CD4-positive, alpha-beta T cell (primary cell): ENCODE measurements at regions not wholly inside any gene's neighbourhood (a gene's known extent, or its start where the extent isn't known, plus 50 kb on each side); places are given as distances from the start of the nearest gene placed in this dataset.
"Not testable (repeated sequence)": the region's sequence is repeated elsewhere in the genome, so short reads cannot be mapped to it uniquely, and the experiment has no call there.

Experiments used
- ATAC-seq: fragments of 200-7000 bp; cut with Tn5 transposase; one replicate; pipeline ENCODE4 v1.10.0; 2022; ENCODE audit warnings: mild to moderate bottlenecking; ENCODE audit not compliant: poor library complexity
- CTCF ChIA-PET: fragments of 350-600 bp; sonication (Branson Sonifier 250); formaldehyde crosslinking; loops from one replicate; lab custom pipeline; 2021; ENCODE audit warnings: antibody characterized with exemption, inconsistent platforms; lab: Charles Lee
- POLR2A ChIA-PET: fragments of 350-600 bp; sonication (Branson Sonifier 250); formaldehyde crosslinking; loops from one replicate; lab custom pipeline; 2021; ENCODE audit warnings: antibody characterized with exemption, inconsistent platforms; lab: Charles Lee
- DNase-seq, 14 experiments: peaks; one replicate each; pipeline ENCODE4 v3.0.0-alpha.2; 2013 to 2020; ENCODE audit warnings: mixed read lengths in 2 of 14
- H3K27ac ChIP-seq, 2 donors: one replicate each; pipeline versions ENCODE4 v1.5.1 to v1.7.0; 2013; ENCODE audit warnings: low read length in 2 of 2, low read depth in 1 of 2, mild to moderate bottlenecking in 1 of 2
- H3K27me3 ChIP-seq, 2 experiments: 1 replicate in 1 of 2; 2 replicates in 1 of 2; pipeline versions ENCODE4 v1.6.1 to v1.7.0; 2013; ENCODE audit warnings: low read length in 2 of 2, control low read depth in 1 of 2, mild to moderate bottlenecking in 1 of 2, moderate library complexity in 1 of 2; ENCODE audit not compliant: insufficient read depth in 2 of 2, control insufficient read depth in 1 of 2
- H3K36me3 ChIP-seq: one replicate; pipeline ENCODE4 v1.6.1; 2013; ENCODE audit warnings: low read length, control low read depth; ENCODE audit not compliant: insufficient read depth
- H3K4me1 ChIP-seq: one replicate; pipeline ENCODE4 v1.6.1; 2013; ENCODE audit warnings: low read length, control low read depth; ENCODE audit not compliant: insufficient read depth
- H3K4me3 ChIP-seq: one replicate; pipeline ENCODE4 v1.5.1; 2013; ENCODE audit warnings: mild to moderate bottlenecking, low read length, moderate library complexity
- H3K9me3 ChIP-seq, 2 experiments: 1 replicate in 1 of 2; 2 replicates in 1 of 2; pipeline versions ENCODE4 v1.6.1 to v1.7.0; 2013; ENCODE audit warnings: low read length in 2 of 2, mild to moderate bottlenecking in 2 of 2, control low read depth in 1 of 2, moderate library complexity in 1 of 2; ENCODE audit not compliant: control insufficient read depth in 1 of 2, insufficient read depth in 1 of 2
- H3K27ac Mint-ChIP-seq: one replicate; pipeline ENCODE4 v1.8.0; 2020; ENCODE audit warnings: mixed read lengths
- H3K27me3 Mint-ChIP-seq: one replicate; pipeline ENCODE4 v1.8.0; 2021; ENCODE audit warnings: mixed read lengths
- H3K36me3 Mint-ChIP-seq: one replicate; pipeline ENCODE4 v1.8.0; 2021; ENCODE audit warnings: low read depth, mixed read lengths
- H3K4me1 Mint-ChIP-seq: one replicate; pipeline ENCODE4 v1.8.0; 2021; ENCODE audit warnings: low read depth, mixed read lengths
- H3K4me3 Mint-ChIP-seq: one replicate; pipeline ENCODE4 v1.8.0; 2020; ENCODE audit warnings: mild to moderate bottlenecking, mixed read lengths
- H3K9me3 Mint-ChIP-seq: one replicate; pipeline ENCODE4 v1.8.0; 2020; ENCODE audit warnings: mixed read lengths
- intact Hi-C, 2 experiments: fragments of 100-400 bp; cut with DNase I in 1 of 2; cut with micrococcal nuclease in 1 of 2; formaldehyde crosslinking; loops; one replicate each; pipeline versions ENCODE4 v1.15.1 to v1.9.0; 2023 to 2025; cut with DNase I, micrococcal nuclease
- TF ChIP-seq, protein P1 (sequence below): fragments of 200-600 bp; IDR thresholded peaks from one replicate; pipeline ENCODE4 v1.8.0; 2022; ENCODE audit warnings: antibody characterized with exemption, mild to moderate bottlenecking

- TF ChIP-seq, protein P1, sequence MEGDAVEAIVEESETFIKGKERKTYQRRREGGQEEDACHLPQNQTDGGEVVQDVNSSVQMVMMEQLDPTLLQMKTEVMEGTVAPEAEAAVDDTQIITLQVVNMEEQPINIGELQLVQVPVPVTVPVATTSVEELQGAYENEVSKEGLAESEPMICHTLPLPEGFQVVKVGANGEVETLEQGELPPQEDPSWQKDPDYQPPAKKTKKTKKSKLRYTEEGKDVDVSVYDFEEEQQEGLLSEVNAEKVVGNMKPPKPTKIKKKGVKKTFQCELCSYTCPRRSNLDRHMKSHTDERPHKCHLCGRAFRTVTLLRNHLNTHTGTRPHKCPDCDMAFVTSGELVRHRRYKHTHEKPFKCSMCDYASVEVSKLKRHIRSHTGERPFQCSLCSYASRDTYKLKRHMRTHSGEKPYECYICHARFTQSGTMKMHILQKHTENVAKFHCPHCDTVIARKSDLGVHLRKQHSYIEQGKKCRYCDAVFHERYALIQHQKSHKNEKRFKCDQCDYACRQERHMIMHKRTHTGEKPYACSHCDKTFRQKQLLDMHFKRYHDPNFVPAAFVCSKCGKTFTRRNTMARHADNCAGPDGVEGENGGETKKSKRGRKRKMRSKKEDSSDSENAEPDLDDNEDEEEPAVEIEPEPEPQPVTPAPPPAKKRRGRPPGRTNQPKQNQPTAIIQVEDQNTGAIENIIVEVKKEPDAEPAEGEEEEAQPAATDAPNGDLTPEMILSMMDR, result no peak
- Histone ChIP-seq H3K4me3 (no peak overlapping the region), H3K27me3 (no peaks in the 10 kb centered on the region), H3K36me3 (no peaks in the 10 kb centered on the region), H3K4me1 (no peaks in the 10 kb centered on the region), H3K27ac (no peak overlapping the region), H3K9me3 (no peaks in the 10 kb centered on the region)
- Mint-ChIP-seq H3K27ac (no peak overlapping the region), H3K36me3 (no peaks in the 10 kb centered on the region), H3K27me3 (no peaks in the 10 kb centered on the region), H3K9me3 (peaks cover 9% of the 10 kb centered on the region), H3K4me3 (no peak overlapping the region), H3K4me1 (no peaks in the 10 kb centered on the region)
- ChIA-PET CTCF (no interaction called here), POLR2A (no interaction called here)
- ATAC-seq (no peak), DNase-seq (no peak)
- intact Hi-C loops, result no loop called here
Observed at GRCh38 chr5:162268694-162269481, 201.3 kb downstream of the GABRG2 start.

DNA sequence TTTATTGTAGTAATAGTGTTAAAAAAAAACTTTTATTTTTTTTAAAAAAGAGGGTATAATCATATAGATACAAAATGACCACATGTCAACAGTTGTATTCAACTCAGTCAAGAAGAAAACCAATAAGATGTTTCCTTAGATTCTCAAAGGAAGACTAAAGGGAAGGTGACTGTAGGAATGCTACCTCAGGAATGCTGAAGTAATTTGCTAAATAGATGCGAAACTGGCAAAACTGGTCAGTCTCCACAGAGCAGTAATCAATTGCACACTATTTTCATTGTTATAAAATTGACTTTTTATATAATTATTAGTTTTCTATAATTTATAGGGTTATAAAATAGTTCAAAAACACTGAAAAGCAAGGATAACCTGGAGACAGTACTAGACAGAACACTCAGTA, 204.8 kb downstream of the GABRG2 start:
- intact Hi-C loops, result no loop called here
- Histone ChIP-seq H3K27ac (no peak overlapping the region), H3K36me3 (no peaks in the 10 kb centered on the region), H3K4me1 (no peaks in the 10 kb centered on the region), H3K4me3 (no peak overlapping the region), H3K9me3 (no peaks in the 10 kb centered on the region), H3K27me3 (no peaks in the 10 kb centered on the region)
- no peak overlapping the region for H3K27ac Mint-ChIP-seq
- no peak overlapping the region for H3K4me3 Mint-ChIP-seq
- no peaks in the 10 kb centered on the region for H3K27me3 Mint-ChIP-seq
- CTCF ChIA-PET, result no interaction called here
- no peak for ATAC-seq
- H3K9me3 Mint-ChIP-seq, result peaks cover 9% of the 10 kb centered on the region
- DNase-seq, result no peak
- H3K36me3 Mint-ChIP-seq, result no peaks in the 10 kb centered on the region
- TF ChIP-seq, protein P1, result no peak
- no peaks in the 10 kb centered on the region for H3K4me1 Mint-ChIP-seq
- POLR2A ChIA-PET, result no interaction called here

DNA sequence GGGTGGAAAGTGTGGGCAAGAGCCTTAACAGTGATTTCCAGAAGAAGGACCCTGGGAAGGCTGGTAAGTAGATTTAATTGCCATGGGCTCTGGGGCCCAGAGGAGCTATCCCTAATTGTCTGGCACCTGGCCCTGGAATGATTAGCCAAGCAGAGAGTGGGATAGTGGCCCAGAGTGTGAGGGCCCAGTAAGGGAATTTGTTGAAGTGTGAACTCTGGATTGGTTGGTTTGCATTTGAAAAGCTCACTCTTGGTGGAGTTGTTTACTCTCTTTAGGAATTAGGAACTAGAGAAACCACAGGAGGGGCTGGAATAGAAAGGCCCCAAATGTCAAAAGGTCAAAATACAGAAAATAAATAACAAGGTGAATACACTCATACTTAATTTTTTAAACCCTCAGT, 207.1 kb downstream of the GABRG2 start:
- no peaks in the 10 kb centered on the region for H3K4me1 ChIP-seq
- ChIA-PET POLR2A (no interaction called here), CTCF (no interaction called here)
- Mint-ChIP-seq H3K4me3 (no peak overlapping the region), H3K9me3 (peaks cover 10% of the 10 kb centered on the region), H3K27me3 (no peaks in the 10 kb centered on the region), H3K27ac (no peak overlapping the region), H3K36me3 (no peaks in the 10 kb centered on the region), H3K4me1 (no peaks in the 10 kb centered on the region)
- H3K4me3 ChIP-seq, result no peak overlapping the region
- no peaks in the 10 kb centered on the region for H3K27me3 ChIP-seq
- TF ChIP-seq, protein P1, result no peak
- no peaks in the 10 kb centered on the region for H3K36me3 ChIP-seq
- no peak for DNase-seq
- no peak for ATAC-seq
- H3K9me3 ChIP-seq, result peaks cover 0 to 3% of the 10 kb centered on the region in 2 experiments
- intact Hi-C loops, result no loop called here
- no peak overlapping the region for H3K27ac ChIP-seq

DNA sequence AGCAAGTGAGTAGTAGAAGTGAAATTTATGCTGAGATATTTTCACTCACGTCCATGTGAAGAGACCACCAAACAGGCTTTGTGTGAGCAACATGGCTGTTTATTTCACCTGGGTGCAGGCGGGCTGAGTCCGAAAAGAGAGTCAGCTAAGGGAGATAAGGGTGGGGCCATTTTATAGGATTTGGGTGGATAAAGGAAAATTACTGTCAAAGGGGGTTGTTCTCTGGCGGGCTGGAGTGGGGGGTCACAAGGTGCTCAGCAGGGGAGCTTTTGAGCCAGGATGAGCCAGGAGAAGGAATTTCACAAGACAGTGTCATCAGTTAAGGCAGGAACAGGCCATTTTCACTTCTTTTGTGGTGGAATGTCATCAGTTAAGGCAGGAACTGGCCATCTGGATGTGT, 207.8 kb downstream of the GABRG2 start:
- H3K36me3 Mint-ChIP-seq, ATAC-seq, POLR2A ChIA-PET, H3K27ac Mint-ChIP-seq, H3K27me3 ChIP-seq, H3K36me3 ChIP-seq, H3K27ac ChIP-seq, DNase-seq, H3K9me3 Mint-ChIP-seq, H3K9me3 ChIP-seq, H3K4me1 ChIP-seq, H3K4me3 ChIP-seq, H3K27me3 Mint-ChIP-seq, H3K4me1 Mint-ChIP-seq, CTCF ChIA-PET, H3K4me3 Mint-ChIP-seq, intact Hi-C loops: not testable (repeated sequence)
